ENCODE measurements at regions not wholly inside any gene's neighbourhood (a gene's known extent, or its start where the extent isn't known, plus 50 kb on each side); places are given as distances from the start of the nearest gene placed in this dataset.

DNA sequence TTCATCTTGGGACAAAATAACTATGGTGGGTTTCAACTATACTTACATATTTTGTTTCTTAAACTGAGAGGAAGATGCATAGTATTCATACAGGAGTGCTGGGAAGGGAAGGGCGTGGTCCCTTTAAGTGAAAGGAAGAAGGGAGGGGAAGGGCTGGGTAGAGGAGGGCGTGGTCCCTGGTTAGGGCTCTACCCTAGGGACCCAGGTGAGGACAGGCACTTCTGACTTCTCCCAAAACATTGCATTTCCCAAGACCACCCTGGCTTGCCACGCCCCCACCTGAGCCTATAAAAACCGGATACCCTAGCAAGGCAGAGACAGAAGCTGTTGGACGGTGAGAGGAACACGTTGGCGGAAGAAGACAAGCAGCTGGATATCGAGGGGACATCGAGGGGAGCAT is 157.6 kb upstream of the PLXNA4 start:
- no peak for DNase-seq

DNA sequence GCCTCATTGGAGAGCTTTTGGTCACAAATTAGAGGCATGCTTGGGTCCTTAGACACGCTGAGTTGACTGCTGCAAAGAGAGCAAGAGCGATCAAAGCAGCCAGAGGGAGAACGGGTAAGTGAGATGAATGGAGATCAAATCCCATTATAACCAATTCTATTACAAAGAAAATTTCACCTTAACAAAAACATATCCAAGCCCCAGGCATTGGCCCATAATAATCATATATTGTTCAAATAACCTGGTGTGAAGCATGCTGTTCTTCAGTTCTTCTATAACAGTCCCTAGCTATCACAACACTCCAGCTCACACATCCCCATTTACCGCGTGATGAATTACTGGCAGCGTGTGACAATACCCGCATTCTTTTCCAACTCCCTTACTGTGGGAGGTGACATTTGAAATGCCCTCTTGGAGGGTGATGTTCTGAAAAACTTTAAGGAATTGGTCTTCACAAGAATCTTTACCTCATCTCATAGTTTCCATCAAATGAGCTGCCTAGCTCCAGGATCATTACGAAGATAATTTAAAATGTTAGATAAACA is 156.1 kb upstream of the PLXNA4 start:
- no peak for DNase-seq

DNA sequence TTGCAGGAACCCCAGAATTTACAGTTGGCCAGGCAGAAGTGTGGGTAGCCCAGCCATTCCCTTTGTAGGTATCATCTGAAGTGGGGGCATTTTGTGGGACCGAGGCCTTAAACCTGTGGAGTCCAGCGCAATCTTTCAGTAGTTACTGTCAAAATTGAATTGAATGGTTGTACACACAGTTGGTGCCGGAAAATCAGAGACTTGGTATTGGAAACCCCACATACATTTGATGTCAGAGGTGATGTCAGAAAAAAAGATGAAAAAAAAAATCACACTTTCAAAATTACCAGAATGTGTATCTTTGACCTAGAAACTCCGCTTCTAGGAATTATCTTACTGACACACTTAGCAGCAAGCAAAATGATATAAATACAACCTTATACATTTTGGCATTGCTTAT is 153.8 kb upstream of the PLXNA4 start:
- no peak for DNase-seq

DNA sequence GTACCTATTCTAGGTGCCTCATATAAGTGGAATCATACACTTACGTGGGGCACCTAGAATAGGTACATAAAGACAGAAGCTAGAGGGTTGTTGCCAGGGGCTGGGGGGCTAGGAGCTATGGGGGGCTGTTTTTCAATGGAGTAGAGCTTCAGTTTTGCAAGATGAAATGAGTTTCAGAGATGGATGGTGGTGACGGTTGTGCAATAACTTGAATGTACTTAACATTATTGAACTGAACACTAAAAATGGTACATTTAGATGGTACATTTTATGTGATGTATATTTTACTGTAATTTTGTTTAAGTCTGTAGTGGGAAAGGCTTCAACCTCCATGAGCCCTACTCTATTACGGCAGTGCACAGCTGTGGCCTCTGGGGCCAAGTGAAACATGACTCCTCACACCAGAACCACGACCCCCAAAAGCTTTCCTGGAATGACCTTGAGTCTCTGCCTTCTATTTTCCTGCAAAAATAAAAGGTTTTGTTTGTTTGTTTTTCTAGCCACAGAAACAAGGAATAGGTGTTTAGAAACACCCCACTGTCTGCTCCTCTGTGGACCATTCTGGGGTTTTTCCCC is 147.3 kb upstream of the PLXNA4 start:
- peak; percentile 37 for DNase-seq

DNA sequence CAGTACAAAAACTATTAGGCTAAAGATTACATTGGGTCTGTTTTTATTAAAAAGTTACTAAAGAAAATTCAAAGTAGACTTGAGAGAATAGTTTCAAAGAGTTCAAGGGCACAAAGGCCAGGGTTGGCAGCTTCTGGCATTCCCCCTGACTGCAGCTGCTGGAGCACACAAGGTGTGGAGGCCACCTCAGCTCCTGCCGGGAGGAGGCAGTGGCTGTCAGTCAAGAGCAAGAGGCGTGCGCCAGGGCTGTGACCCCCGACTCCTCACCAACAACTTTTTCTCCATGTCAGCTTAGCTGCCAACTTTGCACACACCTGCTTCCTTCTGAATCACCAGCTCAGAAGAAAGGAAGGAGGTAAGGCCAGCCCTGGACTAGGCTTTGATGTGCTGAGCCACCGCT is 144.6 kb upstream of the PLXNA4 start:
- DNase-seq = no peak

DNA sequence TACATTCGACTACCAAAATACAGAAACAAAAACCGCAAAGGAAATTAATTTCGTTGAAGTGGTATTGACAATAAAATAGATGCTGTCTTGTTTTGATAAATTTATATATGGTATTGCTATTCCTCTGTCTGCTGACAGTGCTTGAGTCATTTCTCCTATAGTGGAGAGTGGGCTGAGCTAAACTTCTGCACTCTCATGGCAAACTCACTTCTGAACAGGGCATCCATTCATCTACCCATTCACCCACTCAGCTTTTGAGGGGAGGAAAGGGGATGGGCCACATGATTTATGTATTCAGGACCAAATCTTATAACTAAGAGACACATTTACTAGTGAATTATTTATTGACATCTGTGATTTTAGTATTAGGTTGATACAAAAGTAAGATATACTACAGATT is 137.6 kb upstream of the PLXNA4 start:
- no peak for DNase-seq

DNA sequence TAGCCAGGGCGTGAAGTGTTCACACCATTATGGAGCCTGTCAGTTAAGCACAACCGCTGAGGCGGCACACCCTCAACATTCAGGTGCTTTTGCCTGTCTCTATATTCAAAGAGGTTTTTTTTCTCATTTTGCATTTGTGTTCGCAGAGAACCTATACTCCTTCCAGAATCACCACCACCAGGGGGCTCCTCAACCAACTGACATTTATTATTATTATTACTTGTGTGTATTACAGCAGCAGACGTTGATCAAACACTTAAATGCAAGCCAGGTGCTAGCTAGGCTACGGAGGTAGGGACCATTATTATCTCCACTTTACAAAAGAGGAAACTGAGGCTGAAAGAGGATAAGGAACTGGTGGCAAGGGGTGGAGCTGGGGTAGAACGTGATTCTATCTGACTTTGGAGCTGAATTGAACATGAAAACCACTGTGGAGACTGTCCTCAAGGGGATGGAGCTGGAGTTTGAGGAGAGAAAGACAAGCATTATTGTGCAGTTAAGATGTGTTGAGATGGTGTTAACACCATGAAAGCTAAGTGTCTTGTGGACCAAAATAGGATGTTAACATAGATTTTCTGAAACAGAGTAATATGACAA is 133.8 kb upstream of the PLXNA4 start:
- DNase-seq = no peak

DNA sequence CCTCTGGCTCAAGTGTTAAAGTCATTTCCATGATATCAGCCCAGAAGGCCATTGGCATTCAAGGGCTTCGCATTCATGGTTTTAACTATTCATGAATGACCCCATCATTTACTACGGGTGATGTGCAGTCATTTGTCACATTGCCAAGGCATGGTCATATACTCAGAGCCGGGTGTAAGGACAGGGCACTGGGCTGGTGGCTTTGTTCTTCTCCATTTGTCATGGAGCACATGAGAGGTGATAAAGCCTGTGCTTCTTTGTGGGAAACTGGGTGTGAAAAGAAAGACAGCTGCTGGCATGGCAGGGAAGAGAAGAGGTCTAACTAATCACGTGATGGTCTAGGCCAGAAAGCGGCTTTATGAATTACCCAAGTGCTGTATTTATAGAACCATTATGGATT is 132.2 kb upstream of the PLXNA4 start:
- no peak for DNase-seq

DNA sequence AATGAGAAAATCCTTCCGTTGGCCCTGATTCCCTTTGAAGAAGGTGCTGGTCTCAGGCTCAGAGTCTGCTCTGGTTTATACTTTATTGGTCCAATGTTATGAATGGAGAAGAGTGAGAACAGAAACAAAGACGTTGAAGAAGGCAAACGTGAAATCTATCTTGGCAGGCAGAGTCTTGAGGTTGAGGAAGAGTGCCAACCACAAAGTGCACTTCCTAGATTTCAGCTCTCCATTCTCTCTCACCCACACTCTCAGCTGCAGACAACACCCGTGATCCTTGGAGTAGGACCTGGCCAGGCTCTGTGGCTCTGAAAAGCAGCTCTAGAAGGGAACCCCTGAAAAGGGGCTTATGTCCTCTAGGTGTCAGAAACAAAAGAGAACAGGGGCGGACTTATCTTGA is 128.9 kb upstream of the PLXNA4 start:
- no peak for DNase-seq

DNA sequence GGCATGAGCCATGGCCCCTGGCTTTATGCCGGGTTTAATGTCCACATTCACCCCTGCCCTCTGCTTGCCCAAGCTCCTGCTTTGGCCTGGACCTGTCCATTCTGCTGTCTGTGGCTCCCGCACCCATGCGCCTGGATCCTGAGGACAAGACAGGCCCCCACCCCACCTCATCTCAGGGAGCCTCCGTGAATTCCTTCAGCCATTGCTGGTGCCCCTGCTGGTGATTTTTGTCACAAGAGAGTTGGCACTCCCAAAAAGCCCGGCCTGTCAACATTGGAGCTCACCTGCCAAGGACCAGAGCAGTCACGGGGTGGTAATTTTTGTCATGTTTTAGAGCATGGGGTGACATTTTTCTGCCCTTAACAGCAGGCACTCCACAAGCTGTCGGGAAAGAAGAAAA is 127.5 kb upstream of the PLXNA4 start:
- DNase-seq = no peak

DNA sequence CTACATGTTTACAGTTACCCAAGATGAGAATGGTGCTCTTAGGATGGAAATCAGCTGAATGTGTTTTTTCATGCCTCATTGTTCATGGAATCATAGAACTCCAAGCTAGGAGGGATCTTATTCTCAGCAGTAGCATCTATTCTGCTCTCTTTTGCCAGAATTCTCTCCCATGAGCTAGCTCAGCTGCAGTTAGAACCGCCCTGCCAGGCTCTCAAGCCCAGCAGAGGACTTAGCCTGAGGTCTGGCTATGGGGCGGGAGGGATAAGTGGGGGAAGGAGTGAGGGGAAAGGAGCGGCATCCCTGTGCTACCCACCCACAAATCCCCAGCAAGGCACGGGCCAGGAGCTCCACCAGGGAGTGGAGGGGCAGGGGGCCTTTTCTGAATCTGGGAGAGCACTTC is 120.7 kb upstream of the PLXNA4 start:
- DNase-seq = peak; percentile 39

DNA sequence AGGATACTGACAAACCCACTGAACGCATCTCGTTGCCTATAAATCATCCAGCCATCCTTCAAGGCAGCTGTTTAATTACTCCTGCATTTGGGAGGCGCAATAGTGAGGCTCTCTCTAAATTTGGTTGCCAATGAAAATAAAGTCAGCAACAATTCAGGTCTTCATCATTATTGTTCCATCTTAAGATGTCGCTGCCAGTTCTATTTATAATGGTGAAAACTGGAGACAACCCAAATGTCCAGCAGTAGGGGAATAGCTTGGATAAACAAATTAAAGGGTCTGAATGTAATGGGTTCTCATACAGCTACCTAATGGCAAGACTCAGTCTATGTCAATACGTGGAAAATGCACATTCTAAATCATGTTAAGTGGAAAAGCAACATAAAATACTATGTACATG is 120.1 kb upstream of the PLXNA4 start:
- DNase-seq = no peak

DNA sequence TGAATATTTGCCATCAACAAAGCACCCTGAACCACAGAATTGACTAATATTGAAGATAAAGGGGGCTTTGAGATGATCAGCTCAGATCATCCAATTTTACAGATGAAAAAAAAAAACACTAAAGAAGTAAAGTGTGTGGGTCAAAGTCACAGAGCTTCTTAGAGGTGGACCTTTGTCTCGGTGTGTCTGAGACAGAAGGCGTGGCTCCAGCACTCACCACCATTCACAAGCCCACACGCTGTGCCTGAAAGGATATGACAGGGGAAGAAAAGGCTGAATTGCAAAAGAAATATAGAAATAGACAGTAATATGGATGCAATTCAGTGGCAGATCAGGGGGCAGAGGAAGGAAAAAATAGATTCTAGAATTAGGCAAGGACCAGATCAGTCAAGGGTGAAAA is 114.9 kb upstream of the PLXNA4 start:
- no peak for DNase-seq

DNA sequence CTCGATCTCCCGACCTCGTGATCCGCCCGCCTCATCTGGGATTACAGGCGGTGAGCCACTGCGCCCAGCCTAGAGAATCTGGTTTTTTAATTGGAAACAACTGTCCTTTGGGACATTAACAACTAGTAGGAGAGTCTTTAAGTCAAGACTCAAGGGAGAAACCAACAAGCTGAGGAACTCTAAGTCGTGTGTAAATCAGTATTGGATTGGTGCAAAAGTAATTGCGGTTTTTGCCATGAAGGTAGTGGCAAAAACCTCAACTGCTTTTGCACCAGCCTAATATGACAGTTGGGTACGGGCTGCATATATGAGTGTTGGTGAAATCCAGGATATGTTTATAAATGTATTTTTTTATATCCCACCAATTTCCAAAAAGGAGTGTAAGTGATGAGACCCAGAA is 113.9 kb upstream of the PLXNA4 start:
- no peak for DNase-seq

DNA sequence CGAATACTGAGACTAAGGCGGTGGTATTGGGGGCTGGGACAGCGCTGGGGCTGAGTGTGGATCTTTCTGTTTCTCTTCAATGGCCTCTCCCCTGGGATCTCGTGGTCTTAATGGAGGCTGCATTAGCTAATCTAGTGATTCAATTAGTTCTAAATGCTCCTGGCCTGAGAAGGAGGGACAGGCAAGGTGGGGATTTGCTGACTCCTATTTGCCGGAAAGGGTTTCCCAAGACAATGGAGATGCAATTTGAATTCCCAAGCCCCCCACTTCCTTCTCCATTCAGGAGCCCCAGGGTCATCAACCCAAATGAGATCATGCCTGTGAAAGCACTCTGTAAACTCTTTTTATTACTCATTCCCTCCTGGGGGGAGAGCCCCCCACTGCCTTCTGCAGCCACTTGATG is 111.7 kb upstream of the PLXNA4 start:
- DNase-seq = no peak

DNA sequence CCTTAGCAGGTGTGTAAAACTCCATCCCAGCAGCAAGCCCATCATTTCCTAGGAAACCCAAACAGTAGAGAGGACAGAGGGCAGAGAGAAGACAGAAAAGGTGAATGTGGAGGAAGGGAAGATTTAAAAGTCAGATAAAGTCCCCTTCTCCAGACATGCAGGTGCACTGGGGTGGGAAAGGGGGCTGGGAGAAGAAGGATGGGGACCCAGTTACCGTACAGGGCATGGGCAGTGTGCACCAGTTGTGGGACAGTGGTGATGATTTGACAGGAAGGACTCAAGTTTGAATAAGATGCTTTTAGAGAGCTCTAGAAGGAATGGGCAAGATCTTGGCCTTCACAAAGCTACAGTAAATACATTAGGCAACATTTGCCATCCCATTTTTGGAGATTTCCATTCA is 110.7 kb upstream of the PLXNA4 start:
- DNase-seq = no peak

DNA sequence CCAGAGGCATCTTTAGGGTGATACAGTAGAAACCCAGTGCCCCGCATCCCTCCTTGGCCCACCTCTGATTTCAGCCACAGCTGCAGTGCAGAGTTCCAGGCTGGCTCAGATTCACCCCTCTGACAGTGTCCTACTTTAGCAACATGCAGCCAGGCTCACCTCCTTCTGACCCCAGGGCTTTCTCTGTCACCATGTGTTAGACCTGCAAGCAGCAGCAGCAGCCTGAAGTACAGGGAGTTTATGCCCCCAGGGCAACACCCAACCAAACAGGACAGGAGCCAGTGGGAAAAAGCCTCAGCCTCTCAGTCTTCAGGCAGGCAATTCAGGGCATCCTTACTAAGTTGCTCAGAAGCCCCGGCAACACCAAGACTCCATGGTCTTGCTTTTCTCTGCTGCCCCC is 109.0 kb upstream of the PLXNA4 start:
- no peak for DNase-seq

DNA sequence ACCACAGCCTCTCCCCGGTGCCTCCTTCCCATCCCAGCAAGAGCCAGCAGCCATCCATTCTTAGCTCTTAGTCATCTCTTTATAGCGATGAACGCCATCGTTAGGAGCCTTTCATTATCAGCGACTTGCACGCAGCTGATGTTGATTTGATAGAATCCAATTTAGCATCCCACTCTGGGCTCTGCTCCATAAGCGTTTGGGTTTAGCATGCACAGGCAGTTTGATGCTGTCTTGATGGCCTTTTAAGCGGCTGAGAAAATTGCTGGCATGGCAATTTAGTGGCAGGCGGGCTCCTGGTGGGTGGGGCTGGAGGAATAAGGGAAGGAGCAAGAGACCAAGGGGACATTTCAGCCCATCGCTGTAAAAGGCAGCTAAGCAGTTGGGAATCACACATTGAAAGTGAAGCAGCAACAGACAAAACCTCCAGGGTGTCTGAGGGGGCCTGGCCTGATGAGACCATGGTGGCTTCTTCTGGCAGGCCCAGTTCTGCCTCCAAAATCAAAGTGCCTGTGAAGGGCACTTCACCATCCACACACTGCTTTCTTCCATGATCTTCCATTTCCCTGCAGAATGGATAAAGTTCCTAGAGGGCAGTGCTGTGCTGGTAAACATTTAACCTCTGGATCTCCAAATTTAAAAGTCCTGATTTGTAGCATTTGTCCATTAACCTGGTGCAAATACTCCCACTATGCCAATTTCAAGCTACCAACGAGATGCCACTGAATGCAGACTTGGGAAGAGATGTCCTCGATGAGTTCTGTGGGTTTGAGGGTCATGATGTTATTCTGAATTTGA is 107.8 kb upstream of the PLXNA4 start:
- DNase-seq = no peak

DNA sequence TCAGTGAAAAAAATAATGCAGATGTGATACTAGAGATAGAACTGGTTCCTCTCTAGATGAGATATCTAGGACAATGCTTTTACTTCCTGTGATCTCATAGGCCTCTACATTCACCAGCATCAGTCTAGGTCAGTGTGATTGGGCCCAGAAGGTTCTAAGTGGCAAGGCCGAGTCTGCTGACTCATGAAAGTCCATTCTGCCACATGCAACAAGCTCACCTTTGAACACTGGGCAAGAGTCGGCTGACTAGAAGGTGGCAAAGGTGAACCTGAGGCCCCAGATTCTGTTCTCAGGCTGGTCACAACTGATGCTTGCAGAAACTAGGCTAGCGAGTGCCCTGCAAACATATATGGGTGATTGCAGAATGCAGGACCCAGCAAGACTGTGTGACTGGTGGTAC is 105.7 kb upstream of the PLXNA4 start:
- DNase-seq = no peak

DNA sequence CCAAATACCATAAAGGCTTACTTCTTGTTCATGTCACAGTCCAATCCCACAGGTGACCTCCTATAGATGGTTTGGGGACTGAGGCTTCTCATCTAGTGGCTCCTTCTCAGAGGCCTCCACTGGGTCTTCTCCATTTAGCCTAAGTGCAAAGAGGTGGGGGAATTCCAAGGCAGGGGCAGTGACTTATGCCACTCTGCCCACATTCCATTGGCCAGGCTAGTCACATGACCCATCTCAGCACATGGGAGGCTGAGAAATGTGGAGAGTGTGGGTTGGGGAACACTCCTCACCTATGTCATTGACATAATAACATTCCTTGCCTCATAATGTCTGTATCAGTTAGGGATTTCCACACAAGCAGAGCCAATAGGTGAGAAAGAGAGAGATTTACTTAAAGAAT is 104.3 kb upstream of the PLXNA4 start:
- DNase-seq = no peak

DNA sequence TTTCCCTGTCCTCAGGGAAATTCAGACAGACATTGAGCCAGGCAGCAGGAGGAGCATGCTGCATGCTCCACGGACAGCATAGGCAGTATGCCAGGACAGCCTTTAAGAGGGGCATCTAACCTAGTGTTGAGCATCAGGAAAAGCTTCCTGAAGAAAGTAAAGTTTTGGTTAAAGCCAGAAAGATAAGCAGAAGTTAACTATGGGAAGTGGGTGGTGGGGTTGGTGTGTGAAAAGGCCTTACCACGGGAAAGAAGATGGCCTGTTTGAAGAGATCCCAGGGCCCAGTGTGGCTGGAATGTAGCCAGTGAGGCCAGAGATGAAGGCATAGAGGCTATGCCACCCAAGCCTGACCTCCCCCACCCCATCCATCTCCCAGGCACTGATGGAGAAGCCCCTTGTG is 102.4 kb upstream of the PLXNA4 start:
- DNase-seq = no peak

DNA sequence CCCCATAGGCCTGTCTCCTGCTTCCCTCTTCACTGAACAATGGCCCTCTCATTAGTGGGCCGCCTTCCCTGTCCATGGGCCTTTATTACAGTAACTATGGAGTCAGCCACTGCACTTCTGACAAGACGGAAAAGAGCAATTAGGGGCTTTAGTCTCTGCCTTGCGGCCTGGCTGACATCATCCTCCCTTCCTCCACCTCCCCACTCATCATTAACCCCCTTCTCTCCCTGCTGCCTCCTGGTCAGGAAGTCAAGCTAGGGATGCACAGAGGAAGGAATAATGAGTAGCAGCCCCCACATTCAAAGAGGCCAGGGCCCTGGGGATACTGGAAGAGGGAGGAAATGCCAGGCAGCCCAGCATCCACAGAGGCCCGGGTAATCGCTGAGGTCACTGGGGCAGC is 101.6 kb upstream of the PLXNA4 start:
- no peak for DNase-seq

DNA sequence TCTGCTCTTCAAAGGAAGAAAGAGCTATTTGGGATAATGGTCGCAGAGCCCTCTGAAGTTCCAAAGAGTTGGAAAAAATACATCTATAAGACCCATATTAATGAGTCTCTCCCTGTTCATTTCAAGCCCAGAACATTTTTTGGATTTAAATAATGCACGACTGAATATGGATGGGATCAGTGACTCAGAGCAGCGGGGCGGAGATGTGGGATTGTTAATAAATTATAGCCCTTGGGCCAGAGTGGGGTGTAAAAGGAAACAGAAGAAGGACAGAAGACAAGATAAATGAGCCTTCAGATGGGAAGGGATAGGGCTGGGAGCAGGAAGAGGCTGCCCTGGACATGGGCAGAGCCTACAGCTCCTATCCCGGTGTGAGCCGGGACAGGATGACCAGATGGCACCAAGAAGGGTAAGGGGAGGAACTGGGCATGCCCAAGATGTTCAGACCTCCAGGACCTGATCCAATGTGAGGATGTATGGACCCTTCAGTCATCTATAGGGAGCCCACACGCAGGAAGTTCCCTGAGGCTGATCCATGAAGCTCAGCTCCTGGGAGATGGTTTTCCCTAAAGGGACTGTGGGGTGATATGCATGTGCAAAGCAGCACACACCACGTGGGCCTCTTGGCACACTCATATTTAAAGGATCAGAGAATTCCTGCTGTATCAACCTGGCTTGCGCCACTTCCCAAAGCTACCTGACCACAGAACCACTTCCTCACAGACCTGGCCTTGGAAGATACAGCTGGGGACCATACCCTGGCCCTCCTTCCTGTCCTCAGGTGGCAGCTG is 96.1 kb upstream of the PLXNA4 start:
- DNase-seq = no peak

DNA sequence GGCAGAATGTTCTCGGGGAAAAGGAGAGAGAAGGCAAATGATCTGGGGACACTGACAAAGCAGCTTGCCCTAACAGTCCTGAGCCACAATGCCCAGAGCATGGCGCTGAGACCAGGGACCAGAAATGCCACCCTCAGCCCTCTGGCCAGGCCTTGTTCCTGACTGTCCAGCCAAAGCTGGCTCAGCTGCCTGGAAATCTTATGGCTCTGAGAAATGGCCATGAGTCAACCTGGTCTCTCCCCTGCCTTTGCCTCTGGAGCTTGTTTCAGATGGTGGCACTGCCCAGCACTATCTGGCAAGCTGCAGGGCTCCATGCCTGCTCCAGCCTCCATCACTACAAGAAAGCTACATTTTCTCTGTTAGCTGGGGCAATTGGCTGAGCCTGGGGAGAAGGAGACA is 90.5 kb upstream of the PLXNA4 start:
- no peak for DNase-seq
